ENCODE measurements at regions not wholly inside any gene's neighbourhood (a gene's known extent, or its start where the extent isn't known, plus 50 kb on each side); places are given as distances from the start of the nearest gene placed in this dataset.
A peak's percentile ranks its signal among the peaks of the same experiment; 100 is the strongest.
"Not testable (repeated sequence)": the region's sequence is repeated elsewhere in the genome, so short reads cannot be mapped to it uniquely, and the experiment has no call there.

GRCh38 chr1:157202331-157202730 lies 64.1 kb upstream of the ETV3 start:
- DNase-seq = no peak

- DNase-seq = no peak
Observed at GRCh38 chr1:157201767-157202166, 63.6 kb upstream of the ETV3 start.

GRCh38 chr1:157200451-157200850 lies 62.3 kb upstream of the ETV3 start:
- no peak for DNase-seq

- no peak for DNase-seq
Observed at GRCh38 chr1:157199421-157199755, 61.2 kb upstream of the ETV3 start.

- no peak for DNase-seq
Observed at GRCh38 chr1:157198619-157199420, 60.6 kb upstream of the ETV3 start.

GRCh38 chr1:157197906-157198435 lies 59.8 kb upstream of the ETV3 start:
- DNase-seq = no peak

GRCh38 chr1:157196670-157197456 lies 58.7 kb upstream of the ETV3 start:
- not testable (repeated sequence) for DNase-seq

- DNase-seq = no peak
Observed at GRCh38 chr1:157196245-157196543, 58.0 kb upstream of the ETV3 start.

- DNase-seq = no peak
Observed at GRCh38 chr1:157195521-157196244, 57.5 kb upstream of the ETV3 start.

GRCh38 chr1:157194731-157195520 lies 56.7 kb upstream of the ETV3 start:
- DNase-seq = no peak

- peak; percentile 11 for DNase-seq
Observed at GRCh38 chr1:157193702-157194391, 55.7 kb upstream of the ETV3 start.

- DNase-seq = no peak
Observed at GRCh38 chr1:157193219-157193618, 55.0 kb upstream of the ETV3 start.

GRCh38 chr1:157189986-157190982 lies 52.1 kb upstream of the ETV3 start:
- DNase-seq = no peak

GRCh38 chr1:157189096-157189495 lies 50.9 kb upstream of the ETV3 start:
- no peak for DNase-seq

Data from NCI-H748 treated with DMSO at 0.1 percent for 48 hours (cell line).